HG03460 (cell line): ENCODE measurements at regions not wholly inside any gene's neighbourhood (a gene's known extent, or its start where the extent isn't known, plus 50 kb on each side); places are given as distances from the start of the nearest gene placed in this dataset.

Experiments used
- ATAC-seq: cut with Tn5 transposase; IDR thresholded peaks from one replicate; pipeline ENCODE4 v1.9.1; 2021; ENCODE audit not compliant: unreplicated experiment

DNA sequence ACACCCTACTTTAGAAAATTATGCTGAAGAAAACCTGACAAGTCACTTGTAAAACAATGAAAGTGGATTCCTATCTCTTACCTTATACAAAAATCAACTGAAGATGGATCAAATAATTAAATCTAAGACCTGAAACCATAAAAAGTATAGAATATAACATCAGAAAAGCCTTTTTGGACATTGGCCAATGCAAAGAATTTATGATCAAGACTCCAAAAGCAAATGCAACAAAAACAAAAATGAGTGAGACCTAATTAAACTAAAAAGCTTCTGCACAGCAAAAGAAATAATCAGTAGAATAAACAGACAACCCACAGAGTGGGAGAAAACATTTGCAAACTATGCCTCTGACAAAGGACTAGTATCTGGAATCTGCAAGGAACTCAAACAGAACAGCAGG is 303.0 kb upstream of the CDH9 start:
- ATAC-seq = no peak

DNA sequence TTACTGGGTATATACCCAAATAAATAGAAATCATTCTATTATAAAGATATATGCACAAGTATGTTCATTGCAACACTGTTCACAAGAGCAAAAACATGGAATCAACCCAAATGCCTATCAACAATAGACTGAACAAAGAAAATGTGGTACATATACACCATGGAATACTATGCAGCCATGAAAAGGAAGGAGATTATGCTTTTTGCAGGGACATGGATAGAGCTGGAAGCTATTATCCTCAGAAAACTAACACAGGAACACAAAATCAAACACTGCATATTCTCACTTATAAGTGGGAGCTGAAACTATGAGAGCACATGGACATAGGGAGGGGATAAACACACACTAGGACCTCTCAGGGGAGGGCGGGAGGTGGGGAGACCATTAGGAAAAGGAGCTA is 298.4 kb upstream of the CDH9 start:
- ATAC-seq = no peak

- no peak for ATAC-seq
These were observed 290.1 kb upstream of the CDH9 start for GRCh38 chr5:27328480-27328879.

- no peak for ATAC-seq
These were observed 287.1 kb upstream of the CDH9 start for GRCh38 chr5:27325513-27325912.

DNA sequence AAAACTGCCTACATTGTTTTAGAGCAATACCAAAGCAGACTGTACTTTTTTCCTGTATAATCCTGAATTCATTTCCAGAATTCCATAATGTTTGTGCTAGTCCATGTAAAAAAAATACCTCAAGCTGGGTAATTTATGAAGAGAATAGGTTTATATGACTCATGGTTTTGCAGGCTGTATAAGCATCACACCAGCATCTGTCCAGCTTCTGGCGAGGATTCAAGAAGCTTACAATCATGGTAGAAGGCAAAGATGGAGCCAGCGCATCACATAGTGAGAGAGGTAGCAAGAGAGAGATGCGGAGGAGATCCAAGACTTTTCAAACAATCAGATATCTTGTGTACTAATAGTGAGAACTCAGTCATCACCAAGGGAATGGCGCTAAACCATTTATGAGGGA is 280.3 kb upstream of the CDH9 start:
- no peak for ATAC-seq

DNA sequence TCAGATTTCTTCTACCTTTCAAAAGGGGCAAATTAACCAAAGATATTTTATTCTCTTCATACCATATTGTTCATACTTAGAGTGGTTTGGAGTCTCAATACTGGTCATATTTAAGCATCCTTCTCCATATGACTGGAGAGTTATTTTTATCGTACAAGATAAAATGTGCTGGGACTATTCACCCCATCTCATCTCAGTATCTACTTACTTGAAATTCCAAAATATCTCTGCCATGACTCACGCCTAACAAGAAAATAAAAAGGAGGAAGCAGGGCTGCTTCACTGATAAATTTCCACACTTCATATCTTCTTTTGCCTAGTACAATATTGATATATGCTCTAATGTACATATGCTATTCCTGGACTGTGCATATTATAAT is 277.9 kb upstream of the CDH9 start:
- no peak for ATAC-seq

DNA sequence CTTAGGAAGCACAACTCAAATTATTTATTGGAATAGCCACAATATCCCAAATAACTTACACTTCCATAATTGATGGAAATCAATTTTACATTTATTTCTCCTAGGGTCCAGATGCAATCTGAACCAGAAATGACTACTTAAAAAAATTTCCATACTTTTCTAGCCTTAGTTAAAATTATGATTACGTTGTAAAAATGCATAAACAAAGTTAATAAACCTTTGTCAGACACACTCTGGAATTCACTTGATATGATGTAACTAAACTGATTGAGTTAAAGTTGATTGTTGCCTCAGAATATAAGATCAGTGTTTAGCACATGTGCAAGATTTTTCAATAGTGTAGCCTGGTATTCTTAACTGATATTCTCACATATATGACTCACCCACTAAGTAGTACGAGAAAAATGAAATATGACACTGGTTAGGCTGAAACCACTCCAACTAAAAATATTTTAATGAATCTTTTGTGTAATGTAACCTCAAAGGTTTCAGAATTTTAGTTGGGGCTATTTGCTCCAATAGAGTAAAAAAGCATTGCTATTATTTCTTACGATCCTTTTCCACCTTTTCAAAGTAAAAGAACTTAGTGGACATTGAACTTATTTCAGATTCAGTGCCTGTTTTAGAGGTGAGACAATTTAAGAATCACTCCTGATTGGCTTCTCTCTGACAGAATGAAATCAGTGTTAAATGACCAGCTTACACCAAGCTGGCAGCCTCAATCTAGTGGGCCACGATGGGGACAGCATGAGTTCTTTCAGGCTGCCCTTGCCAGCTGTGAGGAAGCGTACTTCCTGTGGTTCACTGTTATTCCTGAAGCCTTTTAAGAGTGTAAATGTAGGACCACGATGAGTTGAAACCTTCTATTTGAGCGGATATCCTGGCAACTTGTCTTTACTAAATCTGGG is 277.2 kb upstream of the CDH9 start:
- no peak for ATAC-seq

DNA sequence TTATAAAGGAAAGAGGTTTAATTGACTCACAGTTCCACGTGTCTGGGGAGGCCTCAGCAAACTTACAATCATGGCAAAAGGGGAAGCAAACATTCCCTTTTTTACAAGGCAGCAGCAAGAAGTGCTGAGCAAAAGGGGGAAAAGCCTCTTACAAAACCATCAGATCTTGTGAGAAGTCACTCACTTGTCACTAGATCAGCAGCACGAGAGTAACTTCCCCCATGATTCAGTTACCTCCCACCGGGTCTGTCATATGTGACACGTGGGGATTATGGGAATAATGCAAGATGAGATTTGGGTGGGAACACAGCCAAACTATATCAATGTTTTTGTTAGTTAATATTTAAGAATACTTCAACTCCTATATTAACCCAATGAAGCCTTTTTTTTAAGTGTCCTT is 275.2 kb upstream of the CDH9 start:
- ATAC-seq = no peak

DNA sequence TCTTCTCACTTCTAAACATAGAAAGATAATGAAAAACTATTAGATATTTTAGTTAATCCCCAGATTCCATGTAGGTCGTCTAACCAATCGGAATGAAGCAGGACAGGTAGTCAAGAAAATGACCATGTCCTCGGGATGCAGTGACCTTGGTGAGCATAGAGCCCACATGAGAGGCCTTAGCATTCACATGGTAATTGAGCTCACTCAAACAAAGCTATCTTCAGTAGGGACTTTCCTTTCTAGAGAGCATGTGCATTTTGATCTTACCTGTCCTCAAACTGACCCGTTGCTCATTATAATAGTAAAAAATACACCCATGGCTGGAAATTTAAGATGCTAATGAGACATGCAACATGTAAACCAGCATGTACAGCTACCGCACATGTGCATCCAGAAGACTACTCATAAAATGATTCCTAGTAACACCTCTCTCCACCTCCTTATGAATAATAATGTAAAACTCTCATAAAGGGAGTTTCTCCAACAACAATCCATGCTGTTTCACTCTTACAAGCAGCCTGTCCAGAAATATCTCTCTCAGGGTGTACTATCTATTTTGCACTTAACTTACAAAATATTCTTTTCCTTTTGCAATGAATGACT is 274.0 kb upstream of the CDH9 start:
- no peak for ATAC-seq

DNA sequence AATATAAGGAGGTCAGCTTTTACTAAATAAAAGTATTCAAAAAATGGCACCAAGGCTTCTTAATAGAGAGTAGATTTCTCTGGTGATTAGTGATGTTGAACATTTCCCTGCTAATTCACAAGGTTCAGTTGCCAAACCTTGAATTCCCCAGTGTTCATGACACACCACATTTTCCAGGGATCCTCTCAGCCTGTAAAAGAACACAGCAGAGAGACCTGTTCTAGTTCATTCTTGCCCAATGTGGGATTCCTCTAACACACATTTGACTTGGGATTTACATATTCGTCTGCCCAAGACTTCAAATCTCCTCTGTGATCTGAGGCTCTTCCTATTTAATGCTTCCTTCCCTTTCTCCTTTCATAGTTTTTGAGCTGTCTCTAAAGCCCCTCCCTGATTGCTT is 273.2 kb upstream of the CDH9 start:
- ATAC-seq = no peak

DNA sequence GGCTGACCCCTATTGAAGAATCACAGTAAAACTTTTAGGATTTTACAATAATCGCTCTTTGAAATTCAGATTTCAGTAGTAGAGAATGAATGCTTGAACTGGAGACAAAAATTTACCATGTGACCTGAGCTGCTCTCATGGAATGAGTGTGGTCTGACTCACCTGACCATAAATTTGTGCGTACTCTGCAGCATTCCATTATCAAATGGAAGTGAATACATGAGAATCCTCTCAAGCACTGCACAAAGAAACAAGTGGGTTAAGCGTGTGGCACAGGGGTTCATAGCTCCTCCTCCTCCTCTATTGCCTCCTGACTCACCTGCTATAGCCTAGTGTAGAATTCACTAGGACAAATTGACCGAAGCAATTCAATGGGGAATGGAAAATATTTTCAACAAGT is 269.8 kb upstream of the CDH9 start:
- ATAC-seq = no peak

- no peak for ATAC-seq
These were observed 251.8 kb upstream of the CDH9 start for GRCh38 chr5:27290172-27290571.

GRCh38 chr5:27276119-27276518 is 237.7 kb upstream of the CDH9 start:
- no peak for ATAC-seq

DNA sequence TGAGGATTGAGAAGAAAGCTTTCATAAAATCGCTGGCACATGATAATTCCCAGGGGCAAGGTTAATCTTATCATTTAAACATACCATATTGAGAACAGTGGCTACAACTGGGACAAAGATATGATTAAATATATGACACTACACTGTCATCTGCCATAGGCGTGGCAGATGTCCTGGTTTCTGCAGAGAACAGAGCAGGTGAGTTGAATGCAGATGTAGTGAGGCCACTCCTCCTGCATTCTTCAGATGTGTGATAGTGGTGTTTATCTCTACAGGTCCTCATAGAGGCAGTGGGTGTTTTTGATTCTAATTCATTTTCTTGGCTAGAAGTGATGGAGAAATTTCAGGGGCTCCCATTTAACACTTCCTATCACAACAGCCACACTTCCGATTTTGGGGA is 237.0 kb upstream of the CDH9 start:
- no peak for ATAC-seq

- ATAC-seq = no peak
These were observed 231.4 kb upstream of the CDH9 start for GRCh38 chr5:27269766-27270165.

DNA sequence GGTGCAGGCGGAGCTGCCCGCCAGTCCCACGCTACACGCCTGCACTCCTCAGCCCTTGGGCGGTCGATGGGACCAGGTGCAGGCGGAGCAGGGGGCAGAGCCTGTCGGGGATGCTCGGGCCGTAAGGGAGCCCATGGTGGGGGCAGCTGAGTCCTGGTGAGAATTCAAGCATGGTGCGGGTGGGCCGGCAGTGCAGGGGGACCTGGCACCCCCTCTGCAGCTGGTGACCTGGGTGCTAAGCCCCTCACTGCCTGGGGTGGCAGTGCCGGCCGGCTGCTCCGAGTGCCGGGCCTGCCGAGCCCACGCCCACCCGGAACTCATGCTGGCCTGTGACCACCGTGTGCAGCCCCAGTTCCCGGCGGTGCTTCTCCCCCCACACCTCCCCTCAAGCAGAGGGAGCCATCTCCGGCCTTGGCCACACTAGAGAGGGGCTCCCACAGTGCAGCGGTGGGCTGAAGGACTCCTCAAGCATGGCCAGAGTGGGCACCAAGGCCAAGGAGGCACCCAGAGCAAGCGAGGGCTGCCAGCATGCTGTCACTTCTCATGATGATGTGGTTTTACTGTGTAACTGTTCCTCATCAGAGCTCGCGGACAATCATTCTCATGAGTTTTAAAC is 228.9 kb upstream of the CDH9 start:
- no peak for ATAC-seq

GRCh38 chr5:27266184-27266583 is 227.8 kb upstream of the CDH9 start:
- no peak for ATAC-seq

GRCh38 chr5:27257696-27258095 is 219.3 kb upstream of the CDH9 start:
- ATAC-seq = no peak

DNA sequence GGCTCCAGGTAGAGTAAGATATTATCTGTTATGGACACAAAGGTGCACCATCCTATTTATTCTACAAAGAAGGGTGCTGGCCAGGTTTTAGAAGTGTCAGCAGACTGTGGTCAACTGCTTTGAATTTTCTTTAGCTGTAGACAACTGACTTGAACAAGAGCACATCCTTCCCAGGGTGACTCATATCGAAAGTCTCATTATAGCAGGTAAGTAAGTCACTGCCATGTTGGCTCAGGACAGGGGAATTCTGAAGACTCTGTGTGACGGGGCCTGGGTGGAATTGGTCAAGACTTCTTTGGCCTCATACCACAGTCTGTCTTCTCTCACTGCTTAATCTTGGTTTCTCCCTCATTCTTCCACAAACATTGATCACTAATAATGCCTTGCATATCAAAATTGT is 214.5 kb upstream of the CDH9 start:
- ATAC-seq = no peak

GRCh38 chr5:27242258-27242626 is 203.9 kb upstream of the CDH9 start:
- no peak for ATAC-seq

GRCh38 chr5:27241564-27242257 is 203.3 kb upstream of the CDH9 start:
- ATAC-seq = no peak

DNA sequence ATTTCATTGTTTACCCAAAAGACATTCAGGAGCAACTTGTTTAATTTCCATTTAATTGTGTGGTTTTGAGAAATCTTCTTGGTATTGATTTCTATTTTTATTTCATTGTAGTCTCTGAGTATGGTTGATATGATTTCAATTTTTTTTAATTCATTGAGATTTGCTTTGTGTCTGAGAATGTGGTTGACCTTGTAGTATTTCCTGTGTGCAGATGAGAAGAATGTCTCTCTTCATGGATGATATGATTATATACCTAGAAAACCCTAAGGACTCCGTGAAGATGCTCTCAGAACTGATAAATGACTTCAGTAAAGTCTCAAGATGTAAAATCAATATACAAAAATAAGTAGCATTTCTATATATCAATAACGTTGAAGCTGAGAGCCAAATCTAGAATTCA is 202.4 kb upstream of the CDH9 start:
- no peak for ATAC-seq
